Fibroblast of lung (primary cell): ENCODE measurements at regions not wholly inside any gene's neighbourhood (a gene's known extent, or its start where the extent isn't known, plus 50 kb on each side); places are given as distances from the start of the nearest gene placed in this dataset.

Experiments
- CTCF ChIP-seq, 2 donors: IDR thresholded peaks in 1 of 2; conservative IDR thresholded peaks in 1 of 2; 1 replicate in 1 of 2; 2 replicates in 1 of 2; pipeline ENCODE4 v1.5.1; 2011 to 2012; ENCODE audit warnings: low read length in 2 of 2, control low read depth in 1 of 2, inconsistent platforms in 1 of 2, low read depth in 1 of 2, mild to moderate bottlenecking in 1 of 2
- EZH2 ChIP-seq: IDR thresholded peaks from 2 replicates; pipeline ENCODE4 v1.5.1; 2012; ENCODE audit warnings: low read length, control low read depth, mild to moderate bottlenecking; ENCODE audit errors: missing control alignments

DNA sequence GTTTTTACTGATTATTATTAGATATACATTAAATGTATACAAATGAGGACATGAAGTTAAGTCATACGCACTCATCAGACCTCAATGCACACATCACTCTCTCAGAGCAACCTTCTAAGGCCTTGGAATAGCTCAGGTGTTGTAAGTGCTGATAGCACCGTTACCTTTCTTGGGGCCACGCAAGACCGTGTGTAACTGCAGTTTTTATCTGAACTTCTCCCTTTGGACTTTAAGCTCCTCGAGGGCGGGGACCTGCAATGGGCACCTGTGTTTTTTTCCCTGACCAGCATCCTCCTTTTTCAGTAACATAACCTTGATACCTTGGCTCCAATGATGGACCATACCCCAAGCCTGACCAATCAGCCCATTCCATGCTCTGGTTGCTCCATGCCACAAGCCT, 136.5 kb upstream of the TMCC3 start:
- TF ChIP-seq CTCF (conservative IDR thresholded peaks at IDR 0.05 in 1 of 2, IDR thresholded peaks at IDR 0.05 in 1 of 2; ENCODE audit: low read depth in 1 of 2, low read length in 2 of 2) = no peak
- TF ChIP-seq EZH2 = no peak
